PC-3 (cell line): ENCODE measurements at regions not wholly inside any gene's neighbourhood (a gene's known extent, or its start where the extent isn't known, plus 50 kb on each side); places are given as distances from the start of the nearest gene placed in this dataset.

Experiments
- ATAC-seq: fragments of 200-7000 bp; cut with Tn5 transposase; 2 replicates; pipeline ENCODE4 v1.9.1; 2020; ENCODE audit warnings: mild to moderate bottlenecking, moderate library complexity
- BruUV-seq: library from RNA; stranded (reverse); fragments of 400-500 nt; replicated peaks from 2 replicates; lab custom pipeline; 2021; lab: Mats Ljungman, UMichigan
- CTCF ChIA-PET: fragments of 300-600 bp; sonication (Branson Sonifier 250); formaldehyde crosslinking; loops from one replicate; lab custom pipeline; 2022; ENCODE audit warnings: antibody characterized with exemption; lab: Charles Lee
- POLR2A ChIA-PET: fragments of 300-600 bp; sonication (Branson Sonifier 250); formaldehyde crosslinking; loops from one replicate; lab custom pipeline; 2022; ENCODE audit warnings: antibody characterized with exemption; ENCODE audit not compliant: unreplicated experiment; lab: Charles Lee
- DNase-seq: peaks from one replicate; pipeline ENCODE4 v3.0.0-alpha.2; 2015
- H2AFZ ChIP-seq: fragments of 300-600 bp; sonication (generic); 2 replicates; pipeline ENCODE4 v1.6.0; 2016; ENCODE audit warnings: antibody characterized with exemption, low read length
- H3F3A ChIP-seq: fragments of 300-600 bp; sonication (generic); one replicate; pipeline ENCODE4 v1.6.0; 2017; ENCODE audit warnings: antibody characterized with exemption, low read length, control low read depth, mild to moderate bottlenecking; ENCODE audit not compliant: unreplicated experiment
- H3K27ac ChIP-seq: fragments of 300-600 bp; sonication (generic); 2 replicates; pipeline ENCODE4 v1.5.1; 2016; ENCODE audit warnings: mild to moderate bottlenecking, low read length
- H3K27me3 ChIP-seq: fragments of 300-600 bp; sonication (generic); 2 replicates; pipeline ENCODE4 v1.6.1; 2016; ENCODE audit warnings: low read length, mixed read lengths
- H3K36me3 ChIP-seq: fragments of 300-600 bp; sonication (generic); 2 replicates; pipeline ENCODE4 v1.6.1; 2016; ENCODE audit warnings: low read depth, mixed run types, low read length, mixed read lengths
- H3K4me1 ChIP-seq: fragments of 300-600 bp; sonication (generic); 2 replicates; pipeline ENCODE4 v1.5.1; 2016; ENCODE audit warnings: low read length; ENCODE audit not compliant: insufficient read depth
- H3K4me2 ChIP-seq: fragments of 300-600 bp; sonication (generic); 2 replicates; pipeline ENCODE4 v1.6.0; 2016; ENCODE audit warnings: low read length
- H3K4me3 ChIP-seq: fragments of 300-600 bp; sonication (generic); 2 replicates; pipeline ENCODE4 v1.5.1; 2016; ENCODE audit warnings: mild to moderate bottlenecking, low read length, mixed read lengths
- H3K79me2 ChIP-seq: fragments of 300-600 bp; sonication (generic); 2 replicates; pipeline ENCODE4 v1.6.1; 2017; ENCODE audit warnings: low read length, mixed read lengths
- H3K9ac ChIP-seq: fragments of 300-600 bp; sonication (generic); 2 replicates; pipeline ENCODE4 v1.6.0; 2016; ENCODE audit warnings: mild to moderate bottlenecking, low read length
- H3K9me2 ChIP-seq: fragments of 300-600 bp; sonication (generic); replicated peaks from 2 replicates; pipeline ENCODE4 v1.6.1; 2016; ENCODE audit warnings: mixed run types, low read length, mixed read lengths
- H3K9me3 ChIP-seq: fragments of 300-600 bp; sonication (generic); 2 replicates; pipeline ENCODE4 v1.6.1; 2016; ENCODE audit warnings: low read length, mixed read lengths
- H4K20me1 ChIP-seq: fragments of 300-600 bp; sonication (generic); 2 replicates; pipeline ENCODE4 v1.6.1; 2016; ENCODE audit warnings: low read length, mixed read lengths
- EZH2 ChIP-seq: fragments of 300-600 bp; sonication (generic); IDR thresholded peaks from one replicate; pipeline ENCODE4 v1.6.1; 2017; ENCODE audit warnings: antibody characterized with exemption, mild to moderate bottlenecking, low read length; ENCODE audit not compliant: unreplicated experiment
- EZH2phosphoT487 ChIP-seq: fragments of 300-600 bp; sonication (generic); IDR thresholded peaks from 2 replicates; pipeline ENCODE4 v1.6.1; 2018; ENCODE audit warnings: mild to moderate bottlenecking, antibody characterized with exemption, low read length, borderline replicate concordance
- intact Hi-C: fragments of 100-400 bp; cut with micrococcal nuclease; formaldehyde crosslinking; loops from 2 replicates; pipeline ENCODE4 v1.9.0; 2023
- TF ChIP-seq, protein P1 (sequence below): fragments of 300-600 bp; sonication (generic); conservative IDR thresholded peaks from 2 replicates; pipeline ENCODE4 v1.5.1; 2017; ENCODE audit warnings: antibody characterized with exemption, low read depth, mild to moderate bottlenecking, low read length

GRCh38 chr13:99135591-99135990, 65.1 kb upstream of the UBAC2 start:
- H3K79me2 ChIP-seq, result no peaks in the 10 kb centered on the region
- no peaks in the 10 kb centered on the region for H3K4me1 ChIP-seq
- no peaks in the 10 kb centered on the region for H3F3A ChIP-seq
- ChIA-PET POLR2A (no interaction called here), CTCF (no interaction called here)
- ATAC-seq (no peak), DNase-seq (no peak)
- no peaks in the 10 kb centered on the region for H3K9me3 ChIP-seq
- H3K9me2 ChIP-seq, result no peaks in the 10 kb centered on the region
- no peak overlapping the region for H3K4me2 ChIP-seq
- H4K20me1 ChIP-seq, result no peaks in the 10 kb centered on the region
- H2AFZ ChIP-seq, result no peak overlapping the region
- no peak overlapping the region for H3K9ac ChIP-seq
- no peaks in the 10 kb centered on the region for H3K36me3 ChIP-seq
- intact Hi-C loops, result no loop called here
- no peak overlapping the region for H3K27ac ChIP-seq
- no peaks in the 10 kb centered on the region for H3K27me3 ChIP-seq
- no peak overlapping the region for H3K4me3 ChIP-seq
- no TSS peak for BruUV-seq
- TF ChIP-seq EZH2 (no peak), EZH2phosphoT487 (no peak)
- TF ChIP-seq, protein P1, sequence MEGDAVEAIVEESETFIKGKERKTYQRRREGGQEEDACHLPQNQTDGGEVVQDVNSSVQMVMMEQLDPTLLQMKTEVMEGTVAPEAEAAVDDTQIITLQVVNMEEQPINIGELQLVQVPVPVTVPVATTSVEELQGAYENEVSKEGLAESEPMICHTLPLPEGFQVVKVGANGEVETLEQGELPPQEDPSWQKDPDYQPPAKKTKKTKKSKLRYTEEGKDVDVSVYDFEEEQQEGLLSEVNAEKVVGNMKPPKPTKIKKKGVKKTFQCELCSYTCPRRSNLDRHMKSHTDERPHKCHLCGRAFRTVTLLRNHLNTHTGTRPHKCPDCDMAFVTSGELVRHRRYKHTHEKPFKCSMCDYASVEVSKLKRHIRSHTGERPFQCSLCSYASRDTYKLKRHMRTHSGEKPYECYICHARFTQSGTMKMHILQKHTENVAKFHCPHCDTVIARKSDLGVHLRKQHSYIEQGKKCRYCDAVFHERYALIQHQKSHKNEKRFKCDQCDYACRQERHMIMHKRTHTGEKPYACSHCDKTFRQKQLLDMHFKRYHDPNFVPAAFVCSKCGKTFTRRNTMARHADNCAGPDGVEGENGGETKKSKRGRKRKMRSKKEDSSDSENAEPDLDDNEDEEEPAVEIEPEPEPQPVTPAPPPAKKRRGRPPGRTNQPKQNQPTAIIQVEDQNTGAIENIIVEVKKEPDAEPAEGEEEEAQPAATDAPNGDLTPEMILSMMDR, result no peak

DNA sequence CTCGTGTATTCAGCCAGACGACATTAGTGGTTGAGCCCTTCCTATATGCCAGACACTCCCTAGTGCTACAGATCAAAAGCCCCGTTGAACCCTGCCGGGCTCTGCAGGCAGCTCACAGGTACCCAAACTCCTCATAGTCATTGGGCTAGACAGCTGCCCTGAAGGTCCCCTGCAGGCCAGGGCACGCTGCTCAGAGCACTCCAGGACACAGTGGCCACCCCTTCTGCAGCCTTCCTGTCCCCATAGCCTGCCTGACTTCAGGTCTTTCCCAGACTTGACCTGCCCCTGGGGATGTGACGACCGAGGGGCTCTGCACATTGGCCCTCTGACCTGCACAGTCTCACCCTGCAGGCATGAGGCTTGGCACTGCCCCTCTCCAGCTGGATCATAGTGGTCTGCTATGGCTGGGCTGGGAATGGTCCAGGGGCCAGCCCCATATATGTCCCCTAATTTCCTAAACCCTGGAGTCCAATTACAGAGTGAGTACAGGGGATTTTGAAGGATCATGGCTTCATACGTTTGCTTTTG, 64.2 kb upstream of the UBAC2 start:
- TF ChIP-seq, protein P1, result no peak
- TF ChIP-seq EZH2 (no peak), EZH2phosphoT487 (no peak)
- Histone ChIP-seq H2AFZ (no peak overlapping the region), H3K4me1 (no peaks in the 10 kb centered on the region), H3K9me3 (no peaks in the 10 kb centered on the region), H4K20me1 (no peaks in the 10 kb centered on the region), H3K79me2 (no peaks in the 10 kb centered on the region), H3K9me2 (no peaks in the 10 kb centered on the region), H3K4me2 (no peak overlapping the region), H3K4me3 (no peak overlapping the region), H3F3A (no peaks in the 10 kb centered on the region), H3K27ac (no peak overlapping the region), H3K36me3 (no peaks in the 10 kb centered on the region), H3K27me3 (no peaks in the 10 kb centered on the region), H3K9ac (no peak overlapping the region)
- ChIA-PET CTCF (no interaction called here), POLR2A (no interaction called here)
- no peak for ATAC-seq
- intact Hi-C loops, result no loop called here
- no TSS peak for BruUV-seq
- DNase-seq, result no peak

DNA sequence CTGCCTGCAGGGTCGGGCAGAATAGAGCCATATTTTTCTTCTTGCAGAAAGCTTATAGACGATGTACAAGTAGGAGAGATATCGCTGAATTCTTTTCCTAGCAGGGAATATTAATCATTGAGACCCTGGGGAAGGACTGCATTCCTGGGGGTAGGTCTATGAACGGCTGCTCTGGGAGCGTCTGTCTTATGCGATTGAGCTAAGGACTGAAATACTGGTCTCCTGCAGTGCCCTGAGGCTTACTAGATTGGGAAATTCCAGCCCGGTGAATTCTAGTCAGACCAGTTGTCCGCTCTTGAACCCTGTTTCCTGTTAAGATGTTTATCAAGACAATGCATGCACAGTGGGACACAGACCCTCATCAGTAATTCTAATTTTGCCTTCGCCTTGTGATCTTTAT, 59.8 kb upstream of the UBAC2 start:
- ATAC-seq (no peak), DNase-seq (no peak)
- Histone ChIP-seq H4K20me1 (no peaks in the 10 kb centered on the region), H3K4me1 (no peaks in the 10 kb centered on the region), H3K4me3 (no peak overlapping the region), H3K79me2 (no peaks in the 10 kb centered on the region), H3K27me3 (no peaks in the 10 kb centered on the region), H3K9ac (no peak overlapping the region), H3K9me3 (no peaks in the 10 kb centered on the region), H3K36me3 (no peaks in the 10 kb centered on the region), H3F3A (no peaks in the 10 kb centered on the region), H3K4me2 (no peak overlapping the region), H3K9me2 (no peaks in the 10 kb centered on the region), H3K27ac (no peak overlapping the region), H2AFZ (no peak overlapping the region)
- TF ChIP-seq EZH2phosphoT487 (no peak), EZH2 (no peak)
- TF ChIP-seq, protein P1, result no peak
- no TSS peak for BruUV-seq
- ChIA-PET CTCF (no interaction called here), POLR2A (no interaction called here)
- intact Hi-C loops, result no loop called here
